ENCODE measurements at regions not wholly inside any gene's neighbourhood (a gene's known extent, or its start where the extent isn't known, plus 50 kb on each side); places are given as distances from the start of the nearest gene placed in this dataset.
A peak's percentile ranks its signal among the peaks of the same experiment; 100 is the strongest.
"Not testable (repeated sequence)": the region's sequence is repeated elsewhere in the genome, so short reads cannot be mapped to it uniquely, and the experiment has no call there.

DNA sequence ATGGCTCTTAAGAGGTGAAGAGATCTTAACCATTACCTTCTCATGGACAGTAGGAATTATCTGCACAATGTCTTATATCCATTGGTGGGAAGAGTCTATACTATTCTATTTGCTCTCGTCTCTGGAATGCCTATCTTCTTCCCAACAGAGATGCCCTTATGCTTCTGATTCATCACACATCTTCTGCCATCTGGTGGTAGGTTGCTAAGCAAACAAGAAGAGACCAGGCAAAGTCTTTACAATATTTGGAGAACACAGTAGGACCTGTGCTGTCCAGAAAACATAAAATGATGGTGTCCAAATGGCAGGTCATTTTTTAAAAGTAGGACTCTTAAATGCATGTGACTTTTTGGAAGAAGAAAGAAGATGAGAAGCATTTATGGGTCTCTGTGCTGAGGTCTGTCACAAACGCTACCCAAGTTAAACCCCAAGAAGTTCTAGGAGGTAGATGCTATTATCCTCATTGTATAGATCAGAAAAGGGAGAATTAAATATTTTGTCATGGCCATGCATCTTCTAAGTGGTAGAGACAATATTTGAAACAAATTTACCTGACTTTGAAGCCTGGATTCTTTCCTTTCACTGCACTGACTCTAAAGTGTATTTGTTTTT, 67.8 kb upstream of the NXPH1 start:
- DNase-seq (ENCODE audit: low read depth, low spot score) = no peak
- no peak overlapping the region for H3K27ac Mint-ChIP-seq (ENCODE audit: unreplicated experiment)
- no peak overlapping the region for H3K4me3 Mint-ChIP-seq

DNA sequence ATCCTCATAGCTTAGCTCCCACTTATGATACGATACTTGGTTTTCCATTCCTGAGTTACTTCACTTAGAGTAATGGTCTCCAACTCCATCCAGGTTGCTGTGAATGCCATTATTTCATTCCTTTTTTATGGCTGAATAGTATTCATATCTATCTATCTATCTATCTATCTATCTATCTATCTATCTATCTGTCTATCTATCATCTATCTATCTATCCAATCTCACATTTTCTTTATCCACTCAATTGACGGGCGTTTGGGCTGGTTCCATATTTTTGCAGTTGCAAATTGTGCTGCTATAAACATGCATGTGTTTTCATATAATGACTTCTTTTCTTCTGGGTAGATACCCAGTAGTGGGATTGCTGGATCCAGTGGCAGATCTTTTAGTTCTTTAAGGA, 65.4 kb upstream of the NXPH1 start:
- DNase-seq (ENCODE audit: low read depth, low spot score); H3K9me3 Mint-ChIP-seq: not testable (repeated sequence)

More for the DNA sequence above, 67.8 kb upstream of the NXPH1 start:
- Mint-ChIP-seq H3K36me3 (ENCODE audit: low read depth) (no peaks in the 10 kb centered on the region), H3K4me1 (peaks cover 15% of the 10 kb centered on the region), H3K27me3 (ENCODE audit: low read depth) (no peaks in the 10 kb centered on the region), H3K9me3 (peaks cover 7% of the 10 kb centered on the region)
- TF ChIP-seq, protein P1, sequence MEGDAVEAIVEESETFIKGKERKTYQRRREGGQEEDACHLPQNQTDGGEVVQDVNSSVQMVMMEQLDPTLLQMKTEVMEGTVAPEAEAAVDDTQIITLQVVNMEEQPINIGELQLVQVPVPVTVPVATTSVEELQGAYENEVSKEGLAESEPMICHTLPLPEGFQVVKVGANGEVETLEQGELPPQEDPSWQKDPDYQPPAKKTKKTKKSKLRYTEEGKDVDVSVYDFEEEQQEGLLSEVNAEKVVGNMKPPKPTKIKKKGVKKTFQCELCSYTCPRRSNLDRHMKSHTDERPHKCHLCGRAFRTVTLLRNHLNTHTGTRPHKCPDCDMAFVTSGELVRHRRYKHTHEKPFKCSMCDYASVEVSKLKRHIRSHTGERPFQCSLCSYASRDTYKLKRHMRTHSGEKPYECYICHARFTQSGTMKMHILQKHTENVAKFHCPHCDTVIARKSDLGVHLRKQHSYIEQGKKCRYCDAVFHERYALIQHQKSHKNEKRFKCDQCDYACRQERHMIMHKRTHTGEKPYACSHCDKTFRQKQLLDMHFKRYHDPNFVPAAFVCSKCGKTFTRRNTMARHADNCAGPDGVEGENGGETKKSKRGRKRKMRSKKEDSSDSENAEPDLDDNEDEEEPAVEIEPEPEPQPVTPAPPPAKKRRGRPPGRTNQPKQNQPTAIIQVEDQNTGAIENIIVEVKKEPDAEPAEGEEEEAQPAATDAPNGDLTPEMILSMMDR (conservative IDR thresholded peaks at IDR 0.05) = peak; percentile 61

DNA sequence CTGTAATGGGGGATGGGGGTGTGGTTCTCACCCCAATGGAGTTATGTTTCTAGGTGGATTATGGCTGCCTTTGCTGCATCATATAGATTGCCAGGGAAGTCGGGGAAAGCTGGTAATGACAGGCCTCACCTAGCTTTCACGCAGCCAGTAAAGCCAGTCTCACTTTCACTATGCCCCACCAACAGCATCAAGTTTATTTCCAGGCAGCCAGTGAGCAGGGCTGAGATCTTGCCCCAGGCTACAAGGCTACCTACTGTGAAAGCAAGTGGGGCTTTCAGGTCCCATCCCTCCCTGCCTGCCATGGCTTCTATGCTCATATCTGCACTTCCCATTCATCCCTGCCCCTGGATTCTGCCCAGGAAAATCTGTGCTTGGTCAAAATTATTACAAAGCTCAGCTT, 61.7 kb upstream of the NXPH1 start:
- peaks cover 11% of the 10 kb centered on the region for H3K9me3 Mint-ChIP-seq
- H3K27ac Mint-ChIP-seq (ENCODE audit: unreplicated experiment) = no peak overlapping the region
- H3K27me3 Mint-ChIP-seq (ENCODE audit: low read depth) = no peaks in the 10 kb centered on the region
- no peaks in the 10 kb centered on the region for H3K36me3 Mint-ChIP-seq (ENCODE audit: low read depth)
- TF ChIP-seq, protein P1 (conservative IDR thresholded peaks at IDR 0.05) = no peak
- H3K4me1 Mint-ChIP-seq = no peaks in the 10 kb centered on the region
- no peak overlapping the region for H3K4me3 Mint-ChIP-seq
- DNase-seq (ENCODE audit: low read depth, low spot score) = no peak

More for the DNA sequence above, 65.4 kb upstream of the NXPH1 start:
- not testable (repeated sequence) for H3K27me3 Mint-ChIP-seq (ENCODE audit: low read depth); H3K27ac Mint-ChIP-seq (ENCODE audit: unreplicated experiment); H3K4me1 Mint-ChIP-seq; H3K4me3 Mint-ChIP-seq; H3K36me3 Mint-ChIP-seq (ENCODE audit: low read depth)

DNA sequence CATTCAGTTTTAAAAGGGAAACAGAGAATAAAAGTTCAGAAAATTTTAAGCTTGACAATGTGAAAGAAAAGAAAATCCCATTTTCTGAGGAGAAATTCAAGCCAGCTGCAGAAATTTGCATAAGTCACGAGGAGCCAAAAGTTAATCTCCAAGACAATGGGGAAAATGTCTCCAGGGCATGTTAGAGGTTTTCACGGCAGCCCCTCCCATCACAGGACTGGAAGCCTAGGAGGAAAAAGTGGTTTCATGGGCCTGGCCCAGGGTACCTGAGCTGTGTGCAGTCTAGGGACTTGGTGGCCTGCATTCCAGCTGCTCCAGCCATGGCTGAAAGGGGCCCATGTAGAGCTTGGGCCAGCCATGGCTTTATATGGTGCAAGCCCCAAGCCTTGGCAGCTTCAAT, 59.6 kb upstream of the NXPH1 start:
- Mint-ChIP-seq H3K27me3 (ENCODE audit: low read depth) (no peaks in the 10 kb centered on the region), H3K4me1 (no peaks in the 10 kb centered on the region), H3K9me3 (peaks cover 7% of the 10 kb centered on the region), H3K4me3 (no peak overlapping the region), H3K36me3 (ENCODE audit: low read depth) (no peaks in the 10 kb centered on the region), H3K27ac (ENCODE audit: unreplicated experiment) (no peak overlapping the region)
- TF ChIP-seq, protein P1 (conservative IDR thresholded peaks at IDR 0.05) = no peak
- no peak for DNase-seq (ENCODE audit: low read depth, low spot score)

DNA sequence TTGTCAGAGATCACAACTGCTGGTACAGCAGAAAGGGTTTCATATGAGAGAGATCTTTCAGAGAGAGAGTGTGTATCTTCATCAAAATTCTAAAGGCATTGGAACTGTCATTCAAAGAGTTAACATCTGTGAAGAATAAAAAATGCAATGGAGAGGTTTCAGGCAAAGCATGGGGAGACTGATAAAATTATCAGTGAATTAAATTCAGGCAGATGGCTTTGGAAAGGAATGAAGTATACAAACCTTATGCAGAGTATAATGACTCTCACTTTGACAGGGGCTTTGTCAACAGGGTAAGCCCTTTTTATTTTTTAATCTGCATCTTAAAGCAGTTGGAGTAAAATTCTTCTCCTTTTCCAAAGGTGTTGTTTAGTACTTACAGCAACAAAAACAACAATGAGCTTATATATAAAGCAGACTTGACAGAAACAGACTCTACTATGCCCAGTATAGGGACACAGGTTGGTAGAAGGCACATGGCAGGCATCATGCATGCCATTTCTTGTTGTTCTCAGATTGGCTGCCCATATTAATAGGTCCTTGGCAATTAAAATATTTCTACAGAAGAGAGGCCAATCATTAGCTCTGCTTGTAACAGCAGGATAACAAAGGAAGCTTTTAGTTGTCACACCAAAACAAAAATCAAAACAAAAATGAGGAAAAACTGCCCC, 54.9 kb upstream of the NXPH1 start:
- DNase-seq (ENCODE audit: low read depth, low spot score) = no peak
- Mint-ChIP-seq H3K9me3 (no peaks in the 10 kb centered on the region), H3K4me1 (peaks cover 20% of the 10 kb centered on the region), H3K27me3 (ENCODE audit: low read depth) (no peaks in the 10 kb centered on the region), H3K4me3 (no peak overlapping the region), H3K36me3 (ENCODE audit: low read depth) (no peaks in the 10 kb centered on the region), H3K27ac (ENCODE audit: unreplicated experiment) (no peak overlapping the region)
- TF ChIP-seq, protein P1 (conservative IDR thresholded peaks at IDR 0.05) = no peak

DNA sequence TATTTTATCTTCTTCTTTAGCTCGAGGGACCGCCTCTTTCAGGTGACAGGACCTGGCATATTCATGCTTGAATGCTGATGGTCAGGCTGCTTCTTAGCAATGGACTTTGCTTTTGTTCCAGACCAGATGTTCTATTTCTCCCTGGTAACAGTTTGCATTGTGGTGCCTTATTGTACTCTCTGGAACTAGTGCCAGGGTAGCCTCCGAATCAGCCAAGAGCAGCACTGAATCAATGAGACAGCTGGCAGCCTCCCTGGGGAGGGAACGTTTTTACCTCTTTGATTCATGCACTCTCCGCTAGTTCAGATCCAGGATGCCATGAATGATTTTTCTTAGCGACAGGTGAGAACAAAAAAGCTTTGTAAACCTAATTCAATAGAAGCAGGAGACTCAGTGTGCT, 54.1 kb upstream of the NXPH1 start:
- no peaks in the 10 kb centered on the region for H3K36me3 Mint-ChIP-seq (ENCODE audit: low read depth)

More for the DNA sequence above, 54.1 kb upstream of the NXPH1 start:
- Mint-ChIP-seq H3K4me3 (no peak overlapping the region), H3K9me3 (no peaks in the 10 kb centered on the region), H3K27me3 (ENCODE audit: low read depth) (no peaks in the 10 kb centered on the region), H3K4me1 (peaks cover 20% of the 10 kb centered on the region), H3K27ac (ENCODE audit: unreplicated experiment) (no peak overlapping the region)
- TF ChIP-seq, protein P1 (conservative IDR thresholded peaks at IDR 0.05) = no peak
- no peak for DNase-seq (ENCODE audit: low read depth, low spot score)

Measured in neural crest cell (in vitro differentiated cells).